ENCODE measurements at regions not wholly inside any gene's neighbourhood (a gene's known extent, or its start where the extent isn't known, plus 50 kb on each side); places are given as distances from the start of the nearest gene placed in this dataset.
"Not testable (repeated sequence)": the region's sequence is repeated elsewhere in the genome, so short reads cannot be mapped to it uniquely, and the experiment has no call there.

GRCh38 chr19:31075146-31075655 lies 274.0 kb downstream of the TSHZ3 start:
- FAIRE-seq = no peak

- no peak for FAIRE-seq
Observed at GRCh38 chr19:31074199-31075125, 274.8 kb downstream of the TSHZ3 start.

- FAIRE-seq = no peak
Observed at GRCh38 chr19:31073485-31074198, 275.6 kb downstream of the TSHZ3 start.

GRCh38 chr19:31072451-31072850 lies 276.8 kb downstream of the TSHZ3 start:
- no peak for FAIRE-seq

- FAIRE-seq = no peak
Observed at GRCh38 chr19:31071136-31071855, 277.9 kb downstream of the TSHZ3 start.

- no peak for FAIRE-seq
Observed at GRCh38 chr19:31070146-31071065, 278.8 kb downstream of the TSHZ3 start.

- FAIRE-seq = no peak
Observed at GRCh38 chr19:31068268-31068667, 281.0 kb downstream of the TSHZ3 start.

- FAIRE-seq = no peak
Observed at GRCh38 chr19:31066385-31066784, 282.9 kb downstream of the TSHZ3 start.

GRCh38 chr19:31064491-31064890 lies 284.7 kb downstream of the TSHZ3 start:
- FAIRE-seq = no peak

GRCh38 chr19:31058676-31059340 lies 290.4 kb downstream of the TSHZ3 start:
- no peak for FAIRE-seq

GRCh38 chr19:31057476-31057875 lies 291.8 kb downstream of the TSHZ3 start:
- FAIRE-seq = no peak

GRCh38 chr19:31055454-31055853 lies 293.8 kb downstream of the TSHZ3 start:
- no peak for FAIRE-seq

GRCh38 chr19:31054430-31054829 lies 294.8 kb downstream of the TSHZ3 start:
- FAIRE-seq = no peak

GRCh38 chr19:31049431-31049830 lies 299.8 kb downstream of the TSHZ3 start:
- FAIRE-seq = no peak

GRCh38 chr19:31046024-31046423 lies 303.2 kb downstream of the TSHZ3 start:
- no peak for FAIRE-seq

GRCh38 chr19:31041461-31041860 lies 307.8 kb downstream of the TSHZ3 start:
- no peak for FAIRE-seq

GRCh38 chr19:31039151-31039550 lies 310.1 kb downstream of the TSHZ3 start:
- FAIRE-seq = no peak

GRCh38 chr19:31037286-31037980 lies 311.8 kb downstream of the TSHZ3 start:
- no peak for FAIRE-seq

- not testable (repeated sequence) for FAIRE-seq
Observed at GRCh38 chr19:31031455-31031854, 317.8 kb downstream of the TSHZ3 start.

- FAIRE-seq = no peak
Observed at GRCh38 chr19:31023038-31023437, 326.2 kb downstream of the TSHZ3 start.

- no peak for FAIRE-seq
Observed at GRCh38 chr19:31018936-31019335, 330.3 kb downstream of the TSHZ3 start.

Data from A204.1 (cell line).